ENCODE measurements at regions not wholly inside any gene's neighbourhood (a gene's known extent, or its start where the extent isn't known, plus 50 kb on each side); places are given as distances from the start of the nearest gene placed in this dataset.

- intact Hi-C loops (cut with DNase I) = no loop called here
- no peaks in the 10 kb centered on the region for H3K9me3 ChIP-seq
- DNase-seq (ENCODE audit: extremely low spot score in 2 of 2) = no peak
- no peak overlapping the region for H3K27ac ChIP-seq
- no peak overlapping the region for H3K4me3 ChIP-seq
- H3K4me1 ChIP-seq = peaks cover 23% of the 10 kb centered on the region
- TF ChIP-seq CTCF (IDR thresholded peaks at IDR 0.05) (no peak), POLR2AphosphoS5 (IDR thresholded peaks at IDR 0.05; ENCODE audit: insufficient read depth in 1 of 2, low read depth in 1 of 2) (no peak), POLR2A (IDR thresholded peaks at IDR 0.05) (no peak)
- no peaks in the 10 kb centered on the region for H3K27me3 ChIP-seq
- H3K36me3 ChIP-seq = no peaks in the 10 kb centered on the region
These were observed 61.1 kb upstream of the TNRC6B start for GRCh38 chr22:40116496-40117200.

GRCh38 chr22:40118979-40119378 is 58.7 kb upstream of the TNRC6B start:
- H3K36me3 ChIP-seq = no peaks in the 10 kb centered on the region
- H3K4me1 ChIP-seq = peaks cover 17% of the 10 kb centered on the region
- intact Hi-C loops (cut with DNase I) = no loop called here
- H3K27ac ChIP-seq = no peak overlapping the region
- H3K4me3 ChIP-seq = no peak overlapping the region
- TF ChIP-seq POLR2AphosphoS5 (IDR thresholded peaks at IDR 0.05; ENCODE audit: insufficient read depth in 1 of 2, low read depth in 1 of 2) (no peak), CTCF (IDR thresholded peaks at IDR 0.05) (no peak), POLR2A (IDR thresholded peaks at IDR 0.05) (no peak)
- H3K27me3 ChIP-seq = no peaks in the 10 kb centered on the region
- H3K9me3 ChIP-seq = no peaks in the 10 kb centered on the region
- DNase-seq (ENCODE audit: extremely low spot score in 2 of 2) = no peak

- Histone ChIP-seq H3K36me3 (peaks cover 0 to 5% of the 10 kb centered on the region in 2 donors), H3K27me3 (no peaks in the 10 kb centered on the region), H3K4me1 (peaks cover 13% of the 10 kb centered on the region), H3K9me3 (no peaks in the 10 kb centered on the region), H3K27ac (no peak overlapping the region), H3K4me3 (no peak overlapping the region)
- intact Hi-C loops (cut with DNase I) = no loop called here
- no peak for TF ChIP-seq CTCF (IDR thresholded peaks at IDR 0.05)
- no peak for TF ChIP-seq POLR2AphosphoS5 (IDR thresholded peaks at IDR 0.05; ENCODE audit: insufficient read depth in 1 of 2, low read depth in 1 of 2)
- no peak for DNase-seq (ENCODE audit: extremely low spot score in 2 of 2)
These were observed 56.9 kb upstream of the TNRC6B start for GRCh38 chr22:40120848-40121247.

- TF ChIP-seq POLR2A (IDR thresholded peaks at IDR 0.05) = no peak
- no peak for TF ChIP-seq CTCF (IDR thresholded peaks at IDR 0.05)
- no peak for TF ChIP-seq POLR2AphosphoS5 (IDR thresholded peaks at IDR 0.05; ENCODE audit: insufficient read depth in 1 of 2, low read depth in 1 of 2)
- intact Hi-C loops (cut with DNase I) = no loop called here
- Histone ChIP-seq H3K27me3 (no peaks in the 10 kb centered on the region), H3K36me3 (peaks cover 0 to 8% of the 10 kb centered on the region in 2 donors), H3K4me3 (no peak overlapping the region), H3K27ac (no peak overlapping the region), H3K9me3 (no peaks in the 10 kb centered on the region), H3K4me1 (peaks cover 7% of the 10 kb centered on the region)
- DNase-seq (ENCODE audit: extremely low spot score in 2 of 2) = no peak
These were observed 56.3 kb upstream of the TNRC6B start for GRCh38 chr22:40121461-40121860.

- H3K4me3 ChIP-seq = no peak overlapping the region
- no peaks in the 10 kb centered on the region for H3K27me3 ChIP-seq
- no peak for TF ChIP-seq POLR2A (IDR thresholded peaks at IDR 0.05)
- TF ChIP-seq POLR2AphosphoS5 (IDR thresholded peaks at IDR 0.05; ENCODE audit: insufficient read depth in 1 of 2, low read depth in 1 of 2) = no peak
- no peak for TF ChIP-seq CTCF (IDR thresholded peaks at IDR 0.05)
- H3K27ac ChIP-seq = no peak overlapping the region
- intact Hi-C loops (cut with DNase I) = no loop called here
- H3K4me1 ChIP-seq = no peaks in the 10 kb centered on the region
- no peaks in the 10 kb centered on the region for H3K9me3 ChIP-seq
- H3K36me3 ChIP-seq = peaks cover 0 to 16% of the 10 kb centered on the region in 2 donors
- DNase-seq (ENCODE audit: extremely low spot score in 2 of 2) = no peak
These were observed 54.9 kb upstream of the TNRC6B start for GRCh38 chr22:40122792-40123191.
